K562 (cell line): ENCODE measurements at regions not wholly inside any gene's neighbourhood (a gene's known extent, or its start where the extent isn't known, plus 50 kb on each side); places are given as distances from the start of the nearest gene placed in this dataset.

Experiments
- ATAC-seq: fragments of 200-7000 bp; cut with Tn5 transposase; 3 replicates; pipeline ENCODE4 v1.9.1; 2020; ENCODE audit warnings: moderate library complexity
- BruUV-seq: library from RNA; stranded (reverse); fragments of 400-500 nt; replicated peaks from 2 replicates; lab custom pipeline; 2021; lab: Mats Ljungman, UMichigan
- CTCF ChIA-PET: fragments of 300-600 bp; formaldehyde crosslinking; extraction: SDS; loops from one replicate; lab custom pipeline; 2021; ENCODE audit warnings: low intra/inter-chr PET ratio; lab: Yijun Ruan, JAX
- POLR2A ChIA-PET: fragments of 300-600, 350-650 bp; sonication (Branson Sonifier 250); formaldehyde crosslinking; extraction: SDS; loops from one replicate; lab custom pipeline; 2021; ENCODE audit warnings: antibody characterized with exemption, inconsistent platforms; lab: Yijun Ruan, JAX
- DNase-seq, 4 experiments: peaks; one replicate each; pipeline versions ENCODE4 v3.0.0 to v3.0.0-alpha.2; 2011 to 2018; ENCODE audit warnings: low spot score in 3 of 4, mixed read lengths in 3 of 4; ENCODE audit errors: extremely low read depth in 1 of 4
- FAIRE-seq: peaks from 2 replicates; lab custom pipeline; 2011; peaks lifted over from hg19 to GRCh38; lab: Jason Lieb, UNC
- H2AFZ ChIP-seq: 2 replicates; pipeline ENCODE4 v1.6.0; 2011; ENCODE audit warnings: low read depth, low read length, control low read depth, inconsistent platforms
- H3K27ac ChIP-seq: fragments of 200-600 bp; 3 replicates; pipeline ENCODE4 v1.8.0; 2011; ENCODE audit warnings: low read depth, mild to moderate bottlenecking, control low read depth, inconsistent platforms, low read length, moderate library complexity, mixed read lengths; ENCODE audit errors: extremely low read depth
- H3K27me3 ChIP-seq, 2 experiments: fragments of 300-600 bp in 1 of 2; 2 replicates in 1 of 2; 3 replicates in 1 of 2; pipeline versions ENCODE4 v1.6.0 to v1.8.0; 2011; ENCODE audit warnings: inconsistent platforms in 2 of 2, low read length in 2 of 2, mild to moderate bottlenecking in 1 of 2, mixed read lengths in 1 of 2, moderate library complexity in 1 of 2; ENCODE audit not compliant: control insufficient read depth in 2 of 2, insufficient read depth in 2 of 2
- H3K36me3 ChIP-seq: fragments of 300-600 bp; 3 replicates; pipeline ENCODE4 v1.8.0; 2011; ENCODE audit warnings: mild to moderate bottlenecking, low read length, inconsistent platforms; ENCODE audit not compliant: control insufficient read depth, insufficient read depth
- H3K4me1 ChIP-seq, 2 experiments: fragments of 200-600 bp in 1 of 2; replicated peaks in 1 of 2; 2 replicates in 1 of 2; 3 replicates in 1 of 2; pipeline versions ENCODE4 v1.5.1 to v1.8.0; 2011; ENCODE audit warnings: inconsistent platforms in 2 of 2, low read length in 2 of 2, mild to moderate bottlenecking in 1 of 2, mixed read lengths in 1 of 2, moderate library complexity in 1 of 2; ENCODE audit not compliant: control insufficient read depth in 2 of 2, insufficient read depth in 2 of 2
- H3K4me2 ChIP-seq: 2 replicates; pipeline ENCODE4 v1.6.1; 2011; ENCODE audit warnings: low read length, control low read depth, inconsistent platforms, mixed read lengths; ENCODE audit not compliant: insufficient read depth
- H3K4me3 ChIP-seq: fragments of 200-600 bp; sonication (generic), shearing (Covaris generic); 2 replicates; pipeline ENCODE4 v1.5.1; 2016; ENCODE audit warnings: control low read depth, inconsistent platforms
- H3K79me2 ChIP-seq: fragments of 200-600 bp; 3 replicates; pipeline ENCODE4 v1.8.0; 2011; ENCODE audit warnings: low read length, inconsistent platforms; ENCODE audit not compliant: control insufficient read depth, insufficient read depth
- H3K9ac ChIP-seq, 2 experiments: 2 replicates each; pipeline versions ENCODE4 v1.6.0 to v1.6.1; 2011; ENCODE audit warnings: low read depth in 2 of 2, low read length in 2 of 2, control low read depth in 1 of 2, inconsistent platforms in 1 of 2, mild to moderate bottlenecking in 1 of 2, mixed read lengths in 1 of 2; ENCODE audit not compliant: insufficient read depth in 1 of 2
- H3K9me1 ChIP-seq: one replicate; pipeline ENCODE4 v1.6.0; 2011; ENCODE audit warnings: inconsistent platforms, mild to moderate bottlenecking, low read length, moderate library complexity; ENCODE audit not compliant: control insufficient read depth, insufficient read depth
- H3K9me3 ChIP-seq: replicated peaks from 2 replicates; pipeline ENCODE4 v1.5.1; 2011; ENCODE audit warnings: low read depth, low read length, inconsistent platforms; ENCODE audit not compliant: control insufficient read depth, insufficient read depth
- H4K20me1 ChIP-seq: replicated peaks from 2 replicates; pipeline ENCODE4 v1.6.1; 2011; ENCODE audit warnings: low read length, inconsistent platforms, mixed read lengths; ENCODE audit not compliant: control insufficient read depth, insufficient read depth
- GTF2F1 ChIP-seq: IDR thresholded peaks from 2 replicates; pipeline ENCODE4 v1.6.1; 2011; ENCODE audit warnings: low read depth, low read length, improper control_type of control experiment
- ILK ChIP-seq: fragments of 450-650 bp; IDR thresholded peaks from 2 replicates; pipeline ENCODE4 v1.6.1; 2016; ENCODE audit warnings: missing genetic modification characterization, low read depth, mild to moderate bottlenecking, missing compliant biosample characterization, moderate library complexity, borderline replicate concordance
- RBM15 ChIP-seq: fragments of 200-400 bp; formaldehyde crosslinking; IDR thresholded peaks from 2 replicates; pipeline ENCODE4 v1.6.1; 2018; ENCODE audit warnings: mild to moderate bottlenecking, low read length, moderate library complexity; ENCODE audit not compliant: insufficient read depth
- ZNF589 ChIP-seq: fragments of 200-800 bp; sonication (Bioruptor generic); IDR thresholded peaks from 2 replicates; pipeline ENCODE4 v1.6.1; 2016; ENCODE audit warnings: low read depth, missing genetic modification characterization, missing compliant biosample characterization
- WGBS: fragments of 100-300 bp; shearing (Covaris generic); methylation state at CpG from one replicate; pipeline ENCODE4 v1.1.6; 2016; ENCODE audit warnings: low coverage, mixed read lengths; ENCODE audit not compliant: insufficient coverage; ENCODE audit errors: missing lambda C conversion rate; 5-methylcytosine and 5-hydroxymethylcytosine counted together
- in situ Hi-C: fragments of 300-500 bp; cut with MboI; formaldehyde crosslinking; loops from 4 replicates; pipeline ENCODE4 v1.15.0; 2018; ENCODE audit warnings: inconsistent platforms, mixed read lengths
- intact Hi-C: fragments of 100-400 bp; cut with micrococcal nuclease; formaldehyde crosslinking; loops from 2 replicates; pipeline ENCODE4 v1.14.2; 2022
- TF ChIP-seq, protein P1 (sequence below): fragments of 450-650 bp; formaldehyde crosslinking; IDR thresholded peaks from 2 replicates; pipeline ENCODE4 v1.4.0; 2020; ENCODE audit warnings: mild to moderate bottlenecking, moderate library complexity

DNA sequence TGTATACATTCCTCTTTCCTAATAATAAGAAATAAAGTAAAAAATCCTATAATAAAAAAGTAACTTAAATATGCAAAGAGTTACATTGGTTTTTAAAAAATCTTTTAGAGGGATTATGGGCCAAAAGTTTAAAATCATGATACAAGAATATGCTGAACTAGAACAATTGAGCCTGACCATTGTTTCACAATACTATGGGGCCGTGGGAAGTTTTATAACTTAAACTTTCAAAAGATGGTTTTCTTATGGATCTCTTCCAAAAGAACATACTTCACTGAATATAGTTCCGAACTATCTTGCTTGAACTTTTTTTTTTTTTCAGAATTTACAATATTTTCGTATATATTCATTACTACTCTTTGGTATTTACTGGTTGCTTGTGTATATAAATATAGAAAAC is 97.6 kb downstream of the NFKBIZ start:
- H3K9me1 ChIP-seq: no peaks in the 10 kb centered on the region
- H3K4me3 ChIP-seq: no peak overlapping the region
- no peaks in the 10 kb centered on the region for H3K4me1 ChIP-seq
- H3K36me3 ChIP-seq: no peaks in the 10 kb centered on the region
- in situ Hi-C loops: no loop called here
- H3K4me2 ChIP-seq: no peak overlapping the region
- no TSS peak for BruUV-seq
- H3K79me2 ChIP-seq: no peaks in the 10 kb centered on the region
- no peaks in the 10 kb centered on the region for H4K20me1 ChIP-seq
- no peak for ATAC-seq
- TF ChIP-seq ILK (tag): no peak
- TF ChIP-seq, protein P1, sequence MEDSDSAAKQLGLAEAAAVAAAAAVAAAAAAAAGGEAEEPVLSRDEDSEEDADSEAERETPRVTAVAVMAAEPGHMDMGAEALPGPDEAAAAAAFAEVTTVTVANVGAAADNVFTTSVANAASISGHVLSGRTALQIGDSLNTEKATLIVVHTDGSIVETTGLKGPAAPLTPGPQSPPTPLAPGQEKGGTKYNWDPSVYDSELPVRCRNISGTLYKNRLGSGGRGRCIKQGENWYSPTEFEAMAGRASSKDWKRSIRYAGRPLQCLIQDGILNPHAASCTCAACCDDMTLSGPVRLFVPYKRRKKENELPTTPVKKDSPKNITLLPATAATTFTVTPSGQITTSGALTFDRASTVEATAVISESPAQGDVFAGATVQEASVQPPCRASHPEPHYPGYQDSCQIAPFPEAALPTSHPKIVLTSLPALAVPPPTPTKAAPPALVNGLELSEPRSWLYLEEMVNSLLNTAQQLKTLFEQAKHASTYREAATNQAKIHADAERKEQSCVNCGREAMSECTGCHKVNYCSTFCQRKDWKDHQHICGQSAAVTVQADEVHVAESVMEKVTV (CRISPR knock-in tag): no peak
- TF ChIP-seq, all 486 proteins: peak for 0
- FAIRE-seq (no peak), DNase-seq (no peak)
- no peak overlapping the region for H3K27ac ChIP-seq
- POLR2A ChIA-PET: no interaction called here
- intact Hi-C loops: no loop called here
- H3K9ac ChIP-seq: no peak overlapping the region
- CTCF ChIA-PET: no interaction called here
- no peaks in the 10 kb centered on the region for H3K27me3 ChIP-seq
- 18% methylated on average over 3 of the region's 3 CpGs for WGBS
- H2AFZ ChIP-seq: no peak overlapping the region
- H3K9me3 ChIP-seq: no peaks in the 10 kb centered on the region

DNA sequence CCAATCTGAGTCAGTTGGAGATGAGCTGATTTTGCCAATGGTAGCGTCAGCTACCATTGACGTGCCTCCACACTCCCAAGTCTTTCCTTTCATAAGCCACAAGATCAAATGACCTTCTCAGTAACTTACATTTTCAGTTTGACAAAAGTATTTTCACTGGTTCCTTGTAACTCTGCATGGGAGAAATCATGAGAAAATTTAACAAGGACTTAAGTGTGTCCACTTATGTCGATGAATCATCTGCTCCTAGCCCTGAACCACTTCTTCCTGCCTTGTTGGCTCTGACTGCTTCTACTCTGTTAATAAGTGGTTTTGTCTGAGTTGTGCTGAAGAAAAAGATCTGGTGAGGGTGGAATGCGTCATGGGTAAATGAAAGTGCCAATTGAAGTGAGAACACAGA is 101.2 kb downstream of the NFKBIZ start:
- WGBS: 42% methylated on average over 4 of the region's 4 CpGs
- ChIA-PET CTCF (no interaction called here), POLR2A (interaction anchor here (0.6 kb wide), 1 partner anchor 78 kb away, joined by 3 read pairs; no protein-coding TSS in a partner anchor)
- Histone ChIP-seq H3K4me2 (no peak overlapping the region), H3K27me3 (no peaks in the 10 kb centered on the region), H3K9me3 (no peaks in the 10 kb centered on the region), H3K27ac (no peak overlapping the region), H3K4me3 (no peak overlapping the region), H3K4me1 (no peaks in the 10 kb centered on the region), H2AFZ (no peak overlapping the region), H3K9me1 (no peaks in the 10 kb centered on the region), H3K79me2 (no peaks in the 10 kb centered on the region), H3K9ac (no peak overlapping the region), H4K20me1 (no peaks in the 10 kb centered on the region), H3K36me3 (no peaks in the 10 kb centered on the region)
- DNase-seq (no peak), FAIRE-seq (no peak), ATAC-seq (no peak)
- in situ Hi-C loops (no loop called here), intact Hi-C loops (no loop called here)
- BruUV-seq: no TSS peak
- no peak for TF ChIP-seq ZNF589 (CRISPR knock-in tag)
- no peak for TF ChIP-seq RBM15
- TF ChIP-seq GTF2F1: no peak
